Stomach (tissue), 4 donors: ENCODE measurements at regions not wholly inside any gene's neighbourhood (a gene's known extent, or its start where the extent isn't known, plus 50 kb on each side); places are given as distances from the start of the nearest gene placed in this dataset.

ENCODE experiments used
- CTCF ChIP-seq, 7 experiments: fragments of 450-650 bp in 4 of 7; fragments of 200-600 bp in 3 of 7; sonication (generic) in 3 of 7; IDR thresholded peaks; one replicate each; pipeline ENCODE4 v1.5.1; 2016 to 2019; ENCODE audit warnings: antibody characterized with exemption in 7 of 7, control low read depth in 2 of 7, mild to moderate bottlenecking in 1 of 7
- POLR2A ChIP-seq, 4 donors: fragments of 450-650 bp; IDR thresholded peaks; one replicate each; pipeline ENCODE4 v1.6.1; 2016; ENCODE audit warnings: antibody characterized with exemption in 4 of 4, control low read depth in 2 of 4, mild to moderate bottlenecking in 1 of 4, moderate library complexity in 1 of 4

GRCh38 chr20:55745840-55746239 is 259.5 kb downstream of the CBLN4 start:
- TF ChIP-seq CTCF (IDR thresholded peaks at IDR 0.05) (no peak), POLR2A (IDR thresholded peaks at IDR 0.05) (no peak)
